Esophagus squamous epithelium (tissue), 5 donors: ENCODE measurements at regions not wholly inside any gene's neighbourhood (a gene's known extent, or its start where the extent isn't known, plus 50 kb on each side); places are given as distances from the start of the nearest gene placed in this dataset.

Experiments
- DNase-seq: peaks from one replicate; lab custom pipeline; 2025; lab: John Stamatoyannopoulos, UW
- H3K27ac ChIP-seq, 4 donors: fragments of 200-600 bp; sonication (generic); one replicate each; pipeline ENCODE4 v1.5.1; 2016 to 2019; ENCODE audit warnings: mild to moderate bottlenecking in 1 of 4
- H3K27me3 ChIP-seq, 4 donors: fragments of 200-600 bp; sonication (generic); 1 replicate in 3 of 4; 2 replicates in 1 of 4; pipeline versions ENCODE4 v1.5.1 to v1.6.0; 2017 to 2021; ENCODE audit warnings: antibody characterized with exemption in 1 of 4
- H3K36me3 ChIP-seq, 3 donors: fragments of 200-600 bp; sonication (generic); one replicate each; pipeline ENCODE4 v1.5.1; 2016 to 2019
- H3K4me1 ChIP-seq, 3 donors: fragments of 200-600 bp; sonication (generic); one replicate each; pipeline ENCODE4 v1.5.1; 2017 to 2019
- H3K4me3 ChIP-seq, 4 donors: fragments of 200-600 bp; sonication (generic); 1 replicate in 3 of 4; 2 replicates in 1 of 4; pipeline ENCODE4 v1.5.1; 2016 to 2019; ENCODE audit warnings: mild to moderate bottlenecking in 2 of 4, moderate library complexity in 1 of 4
- H3K9me3 ChIP-seq, 3 donors: fragments of 200-600 bp; sonication (generic); one replicate each; pipeline ENCODE4 v1.5.1; 2016 to 2019
- CTCF ChIP-seq, 6 experiments: fragments of 450-650 bp in 4 of 6; fragments of 200-600 bp in 2 of 6; sonication (generic) in 2 of 6; IDR thresholded peaks; one replicate each; pipeline ENCODE4 v1.5.1; 2016 to 2019; ENCODE audit warnings: antibody characterized with exemption in 6 of 6, mild to moderate bottlenecking in 4 of 6, moderate library complexity in 4 of 6
- POLR2A ChIP-seq, 4 donors: fragments of 450-650 bp; IDR thresholded peaks; one replicate each; pipeline ENCODE4 v1.6.1; 2017; ENCODE audit warnings: antibody characterized with exemption in 4 of 4, mild to moderate bottlenecking in 4 of 4, moderate library complexity in 3 of 4
- WGBS, 2 donors: methylation state at CpG; one replicate each; pipeline ENCODE4 v1.1.5; 2018; 5-methylcytosine and 5-hydroxymethylcytosine counted together
- intact Hi-C: fragments of 100-400 bp; cut with DNase I; formaldehyde crosslinking; loops from one replicate; pipeline ENCODE4 v1.15.0; 2022
- donor health status: DM: yes; HTN: yes; CAD: no.

- Histone ChIP-seq H3K9me3 (no peaks in the 10 kb centered on the region), H3K27me3 (no peaks in the 10 kb centered on the region), H3K36me3 (no peaks in the 10 kb centered on the region), H3K4me3 (no peak overlapping the region), H3K27ac (no peak overlapping the region), H3K4me1 (no peaks in the 10 kb centered on the region)
- TF ChIP-seq CTCF (IDR thresholded peaks at IDR 0.05) (no peak), POLR2A (IDR thresholded peaks at IDR 0.05) (no peak)
- intact Hi-C loops = no loop called here
- WGBS, 2 donors = 75 to 85% methylated on average over 5 of the region's 5 CpGs
- no peak for DNase-seq
Observed at GRCh38 chr5:121384359-121384758, 467.3 kb upstream of the FTMT start.

DNA sequence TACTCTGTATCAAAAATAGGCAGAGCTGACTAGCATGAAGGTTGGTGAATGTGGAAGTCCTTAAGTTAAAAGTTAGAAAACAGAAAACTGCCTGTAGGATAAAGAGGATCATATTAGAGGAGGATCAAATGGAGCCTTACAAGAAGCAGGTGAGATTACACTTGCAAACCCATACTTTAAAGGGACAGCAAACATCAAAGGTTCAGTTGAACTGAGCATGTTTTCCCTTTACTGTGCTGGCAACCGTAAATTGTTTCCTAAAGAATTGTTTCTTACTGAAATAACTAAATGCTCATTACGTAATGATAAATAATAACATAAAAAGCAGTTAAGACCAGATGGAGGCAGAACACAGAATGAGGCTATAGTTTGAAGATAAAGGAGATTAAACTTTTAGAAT lies 465.3 kb upstream of the FTMT start:
- no peaks in the 10 kb centered on the region for H3K9me3 ChIP-seq
- WGBS, 2 donors = 34 to 54% methylated on average over 2 of the region's 2 CpGs
- no peaks in the 10 kb centered on the region for H3K27me3 ChIP-seq
- H3K36me3 ChIP-seq = no peaks in the 10 kb centered on the region
- H3K4me3 ChIP-seq = no peak overlapping the region
- H3K4me1 ChIP-seq = no peaks in the 10 kb centered on the region
- H3K27ac ChIP-seq = no peak overlapping the region
- TF ChIP-seq CTCF (IDR thresholded peaks at IDR 0.05) (no peak), POLR2A (IDR thresholded peaks at IDR 0.05) (no peak)
- no peak for DNase-seq
- intact Hi-C loops = no loop called here

DNA sequence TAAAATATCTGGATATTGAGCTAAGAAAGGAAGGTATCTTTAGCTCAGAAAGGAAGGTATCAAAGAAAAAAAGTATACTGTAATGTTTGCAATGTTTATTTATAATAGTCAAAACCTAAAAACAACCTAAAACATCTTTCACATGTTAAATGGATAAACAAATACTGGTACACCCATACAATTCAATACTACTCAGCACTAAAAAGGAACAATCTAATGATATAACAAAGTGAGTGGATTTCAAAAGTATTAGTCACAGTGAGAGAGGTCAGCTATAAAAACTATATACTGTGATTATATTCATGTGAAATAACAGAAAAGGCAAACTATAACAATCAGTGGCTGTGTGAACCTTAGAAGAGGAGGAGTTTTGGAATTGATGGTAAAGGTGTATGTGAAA lies 455.0 kb upstream of the FTMT start:
- intact Hi-C loops = no loop called here

GRCh38 chr5:121399879-121400278 lies 451.8 kb upstream of the FTMT start:
- intact Hi-C loops = no loop called here
- H3K27me3 ChIP-seq = no peaks in the 10 kb centered on the region
- DNase-seq = no peak
- no peak overlapping the region for H3K4me3 ChIP-seq
- no peaks in the 10 kb centered on the region for H3K9me3 ChIP-seq
- H3K4me1 ChIP-seq = no peaks in the 10 kb centered on the region
- no peak overlapping the region for H3K27ac ChIP-seq
- H3K36me3 ChIP-seq = no peaks in the 10 kb centered on the region
- no peak for TF ChIP-seq CTCF (IDR thresholded peaks at IDR 0.05)
- no peak for TF ChIP-seq POLR2A (IDR thresholded peaks at IDR 0.05)
- WGBS, 2 donors = 30 to 47% methylated on average over 1 of the region's 1 CpG

More for the DNA sequence above, 455.0 kb upstream of the FTMT start:
- H3K27me3 ChIP-seq = no peaks in the 10 kb centered on the region
- no peaks in the 10 kb centered on the region for H3K4me1 ChIP-seq
- no peak overlapping the region for H3K4me3 ChIP-seq
- H3K9me3 ChIP-seq = no peaks in the 10 kb centered on the region
- DNase-seq = no peak
- H3K36me3 ChIP-seq = no peaks in the 10 kb centered on the region
- TF ChIP-seq CTCF (IDR thresholded peaks at IDR 0.05) (no peak), POLR2A (IDR thresholded peaks at IDR 0.05) (no peak)
- no peak overlapping the region for H3K27ac ChIP-seq

GRCh38 chr5:121408778-121409177 lies 442.9 kb upstream of the FTMT start:
- H3K4me3 ChIP-seq = no peak overlapping the region
- H3K27ac ChIP-seq = no peak overlapping the region
- no peaks in the 10 kb centered on the region for H3K27me3 ChIP-seq
- H3K4me1 ChIP-seq = no peaks in the 10 kb centered on the region
- 56 to 67% methylated on average over 1 of the region's 1 CpG for WGBS, 2 donors
- intact Hi-C loops = no loop called here
- TF ChIP-seq CTCF (IDR thresholded peaks at IDR 0.05) = no peak
- TF ChIP-seq POLR2A (IDR thresholded peaks at IDR 0.05) = no peak
- no peaks in the 10 kb centered on the region for H3K36me3 ChIP-seq
- no peaks in the 10 kb centered on the region for H3K9me3 ChIP-seq
- no peak for DNase-seq
